HL-60 (cell line): ENCODE measurements at regions not wholly inside any gene's neighbourhood (a gene's known extent, or its start where the extent isn't known, plus 50 kb on each side); places are given as distances from the start of the nearest gene placed in this dataset.

Source experiments
- DNase-seq, 2 experiments: peaks; one replicate each; pipeline ENCODE4 v3.0.0-alpha.2; 2010 to 2020; ENCODE audit warnings: low read depth in 1 of 2, low spot score in 1 of 2
- H3K27ac ChIP-seq: fragments of 250-450 bp; sonication (Bioruptor Pico); replicated peaks from 2 replicates; pipeline ENCODE4 v1.5.1; 2020; ENCODE audit warnings: mild to moderate bottlenecking, moderate library complexity
- H3K27me3 ChIP-seq: fragments of 250-450 bp; sonication (Bioruptor Pico); 2 replicates; pipeline ENCODE4 v1.5.1; 2021; ENCODE audit warnings: mild to moderate bottlenecking, moderate library complexity; ENCODE audit not compliant: insufficient read depth, poor library complexity, severe bottlenecking
- H3K4me3 ChIP-seq: replicated peaks from 2 replicates; pipeline ENCODE4 v1.5.1; 2011; ENCODE audit warnings: mild to moderate bottlenecking, control low read depth, low read length; ENCODE audit not compliant: insufficient read depth
- GABPA ChIP-seq: IDR thresholded peaks from 2 replicates; pipeline ENCODE4 v1.6.1; 2012; ENCODE audit warnings: low read depth
- POLR2AphosphoS5 ChIP-seq: IDR thresholded peaks from 2 replicates; pipeline ENCODE4 v1.6.1; 2012; ENCODE audit warnings: low read depth
- SPI1 ChIP-seq: IDR thresholded peaks from 2 replicates; pipeline ENCODE4 v1.6.1; 2012; ENCODE audit warnings: low read depth, mild to moderate bottlenecking, borderline replicate concordance
- TF ChIP-seq, protein P1 (sequence below): IDR thresholded peaks from one replicate; pipeline ENCODE4 v1.5.1; 2011; ENCODE audit warnings: low read length, control low read depth, inconsistent platforms; ENCODE audit not compliant: insufficient read depth
- TF ChIP-seq, protein P2 (sequence below): IDR thresholded peaks from 2 replicates; pipeline ENCODE4 v1.6.1; 2012; ENCODE audit warnings: low read depth; ENCODE audit not compliant: insufficient replicate concordance

DNA sequence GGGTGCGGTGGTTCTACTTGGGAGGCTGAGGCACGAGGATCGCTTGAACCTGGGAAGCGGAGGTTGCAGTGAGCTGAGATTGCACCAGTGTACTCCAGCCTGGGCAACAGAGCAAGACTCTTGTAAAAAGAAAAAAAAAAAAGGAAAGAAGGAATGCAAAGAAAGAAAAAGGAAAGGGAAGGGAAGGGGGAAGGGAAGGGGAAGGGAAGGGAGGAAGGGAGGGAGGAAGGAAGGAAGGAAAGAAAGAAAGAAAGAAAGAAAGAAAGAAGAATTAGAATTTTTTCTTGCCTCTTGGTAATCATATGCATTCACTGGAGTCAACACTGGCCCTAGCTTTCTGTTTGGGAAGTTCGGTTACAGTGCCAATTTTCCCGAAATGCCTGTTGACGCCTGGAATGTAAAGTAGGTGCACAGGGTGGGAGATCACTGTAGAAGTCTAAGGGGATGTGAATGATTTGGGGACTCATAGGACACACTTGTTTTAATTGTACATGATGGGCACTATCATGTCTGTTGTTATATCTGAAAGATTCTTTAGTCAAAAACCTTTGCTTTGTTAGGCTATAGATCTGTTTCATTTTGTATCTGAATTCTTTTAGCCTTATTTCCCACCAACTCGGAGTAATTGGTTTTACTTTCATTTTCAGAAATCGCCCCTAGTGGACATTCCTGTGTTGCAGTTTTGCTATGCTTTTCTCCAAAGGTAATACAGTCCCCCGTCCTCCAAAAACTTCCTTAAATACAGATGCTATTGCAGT, 59.8 kb upstream of the MORC3 start:
- Histone ChIP-seq H3K4me3 (peak overlapping the region; percentile 12; the same call in 1 of the 2 replicates), H3K27me3 (no peaks in the 10 kb centered on the region), H3K27ac (peak overlapping the region; percentile 43; the same call in 1 of the 2 replicates)
- no peak for TF ChIP-seq POLR2AphosphoS5
- TF ChIP-seq, protein P1, sequence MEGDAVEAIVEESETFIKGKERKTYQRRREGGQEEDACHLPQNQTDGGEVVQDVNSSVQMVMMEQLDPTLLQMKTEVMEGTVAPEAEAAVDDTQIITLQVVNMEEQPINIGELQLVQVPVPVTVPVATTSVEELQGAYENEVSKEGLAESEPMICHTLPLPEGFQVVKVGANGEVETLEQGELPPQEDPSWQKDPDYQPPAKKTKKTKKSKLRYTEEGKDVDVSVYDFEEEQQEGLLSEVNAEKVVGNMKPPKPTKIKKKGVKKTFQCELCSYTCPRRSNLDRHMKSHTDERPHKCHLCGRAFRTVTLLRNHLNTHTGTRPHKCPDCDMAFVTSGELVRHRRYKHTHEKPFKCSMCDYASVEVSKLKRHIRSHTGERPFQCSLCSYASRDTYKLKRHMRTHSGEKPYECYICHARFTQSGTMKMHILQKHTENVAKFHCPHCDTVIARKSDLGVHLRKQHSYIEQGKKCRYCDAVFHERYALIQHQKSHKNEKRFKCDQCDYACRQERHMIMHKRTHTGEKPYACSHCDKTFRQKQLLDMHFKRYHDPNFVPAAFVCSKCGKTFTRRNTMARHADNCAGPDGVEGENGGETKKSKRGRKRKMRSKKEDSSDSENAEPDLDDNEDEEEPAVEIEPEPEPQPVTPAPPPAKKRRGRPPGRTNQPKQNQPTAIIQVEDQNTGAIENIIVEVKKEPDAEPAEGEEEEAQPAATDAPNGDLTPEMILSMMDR: peak; percentile 72
- no peak for TF ChIP-seq GABPA
- peak in 1 of 2 experiments; percentile 56 for DNase-seq

DNA sequence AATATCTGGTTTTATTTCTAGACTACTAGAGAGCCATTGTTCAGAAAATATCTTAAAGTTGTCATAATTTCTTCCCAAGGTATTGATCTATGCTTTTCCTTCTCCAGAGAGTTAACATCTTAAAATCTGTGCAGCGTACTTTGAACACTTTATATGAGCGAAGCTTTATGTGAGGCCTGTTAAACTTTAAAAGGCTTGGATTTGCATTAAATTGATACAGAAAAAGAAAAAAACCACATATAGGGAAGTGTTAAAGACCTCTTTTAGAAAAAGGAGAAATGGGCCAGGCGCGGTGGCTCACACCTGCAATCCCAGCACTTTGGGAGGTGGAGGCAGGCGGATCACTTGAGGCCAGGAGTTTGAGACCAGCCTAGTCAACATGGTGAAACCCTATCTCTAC, 59.2 kb upstream of the MORC3 start:
- H3K27me3 ChIP-seq: no peaks in the 10 kb centered on the region
- TF ChIP-seq SPI1: 0 out of 2 replicates have a peak, but pooled peaks have one; percentile 10
- TF ChIP-seq, protein P1: no peak
- no peak overlapping the region; the same call in 1 of the 2 replicates for H3K27ac ChIP-seq
- no peak overlapping the region for H3K4me3 ChIP-seq
- DNase-seq: no peak

DNA sequence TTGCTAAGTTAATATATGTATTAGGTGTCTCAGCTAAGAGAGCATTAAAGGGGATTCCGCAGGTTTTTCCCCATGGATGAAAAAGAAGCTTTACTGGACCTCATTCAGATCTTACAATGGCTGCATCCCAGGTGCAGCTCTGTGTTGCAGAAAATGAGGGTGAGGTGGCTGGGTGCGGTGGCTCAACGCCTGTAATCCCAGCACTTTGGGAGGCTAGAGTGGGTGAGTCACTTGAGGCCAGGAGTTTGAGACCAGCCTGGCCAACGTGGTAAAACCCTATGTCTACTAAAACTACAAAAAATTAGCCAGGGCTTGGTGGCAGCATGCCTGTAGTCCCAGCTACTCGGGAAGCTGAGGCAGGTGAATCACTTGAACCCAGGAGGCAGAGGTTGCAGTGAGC, 58.5 kb upstream of the MORC3 start:
- H3K27me3 ChIP-seq: no peaks in the 10 kb centered on the region
- no peak overlapping the region for H3K4me3 ChIP-seq
- no peak for DNase-seq
- no peak overlapping the region for H3K27ac ChIP-seq
- TF ChIP-seq, protein P2, sequence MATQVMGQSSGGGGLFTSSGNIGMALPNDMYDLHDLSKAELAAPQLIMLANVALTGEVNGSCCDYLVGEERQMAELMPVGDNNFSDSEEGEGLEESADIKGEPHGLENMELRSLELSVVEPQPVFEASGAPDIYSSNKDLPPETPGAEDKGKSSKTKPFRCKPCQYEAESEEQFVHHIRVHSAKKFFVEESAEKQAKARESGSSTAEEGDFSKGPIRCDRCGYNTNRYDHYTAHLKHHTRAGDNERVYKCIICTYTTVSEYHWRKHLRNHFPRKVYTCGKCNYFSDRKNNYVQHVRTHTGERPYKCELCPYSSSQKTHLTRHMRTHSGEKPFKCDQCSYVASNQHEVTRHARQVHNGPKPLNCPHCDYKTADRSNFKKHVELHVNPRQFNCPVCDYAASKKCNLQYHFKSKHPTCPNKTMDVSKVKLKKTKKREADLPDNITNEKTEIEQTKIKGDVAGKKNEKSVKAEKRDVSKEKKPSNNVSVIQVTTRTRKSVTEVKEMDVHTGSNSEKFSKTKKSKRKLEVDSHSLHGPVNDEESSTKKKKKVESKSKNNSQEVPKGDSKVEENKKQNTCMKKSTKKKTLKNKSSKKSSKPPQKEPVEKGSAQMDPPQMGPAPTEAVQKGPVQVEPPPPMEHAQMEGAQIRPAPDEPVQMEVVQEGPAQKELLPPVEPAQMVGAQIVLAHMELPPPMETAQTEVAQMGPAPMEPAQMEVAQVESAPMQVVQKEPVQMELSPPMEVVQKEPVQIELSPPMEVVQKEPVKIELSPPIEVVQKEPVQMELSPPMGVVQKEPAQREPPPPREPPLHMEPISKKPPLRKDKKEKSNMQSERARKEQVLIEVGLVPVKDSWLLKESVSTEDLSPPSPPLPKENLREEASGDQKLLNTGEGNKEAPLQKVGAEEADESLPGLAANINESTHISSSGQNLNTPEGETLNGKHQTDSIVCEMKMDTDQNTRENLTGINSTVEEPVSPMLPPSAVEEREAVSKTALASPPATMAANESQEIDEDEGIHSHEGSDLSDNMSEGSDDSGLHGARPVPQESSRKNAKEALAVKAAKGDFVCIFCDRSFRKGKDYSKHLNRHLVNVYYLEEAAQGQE: no peak
- TF ChIP-seq POLR2AphosphoS5 (no peak), GABPA (no peak), SPI1 (no peak)
- TF ChIP-seq, protein P1: no peak

DNA sequence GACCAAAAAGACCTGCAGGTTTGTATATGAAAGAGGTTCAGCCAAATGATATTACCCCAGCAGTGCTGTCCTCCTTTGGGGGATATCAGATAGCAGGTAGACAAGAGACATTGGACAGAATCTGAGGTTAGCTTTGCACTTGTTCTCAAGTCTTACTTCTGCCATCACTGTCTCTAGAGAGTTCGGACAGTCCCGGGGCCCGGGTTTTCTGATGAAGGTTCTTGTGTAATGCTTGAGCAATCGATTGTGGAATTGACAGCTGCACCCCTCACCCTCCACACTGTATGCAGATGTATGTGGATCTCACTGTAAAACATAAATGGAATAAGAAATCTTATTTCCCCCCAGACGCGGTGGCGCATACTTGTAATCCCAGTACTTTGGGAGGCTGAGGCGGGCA, 56.2 kb upstream of the MORC3 start:
- H3K4me3 ChIP-seq: no peak overlapping the region
- peak in 1 of 2 experiments; percentile 7 for DNase-seq
- no peak overlapping the region for H3K27ac ChIP-seq
- TF ChIP-seq, protein P1: no peak
- TF ChIP-seq GABPA: no peak
- TF ChIP-seq POLR2AphosphoS5: no peak
- H3K27me3 ChIP-seq: no peaks in the 10 kb centered on the region
